Sigmoid colon (tissue), 6 donors: ENCODE measurements at regions not wholly inside any gene's neighbourhood (a gene's known extent, or its start where the extent isn't known, plus 50 kb on each side); places are given as distances from the start of the nearest gene placed in this dataset.

ENCODE experiments used
- DNase-seq: peaks from one replicate; pipeline ENCODE4 v3.0.0-alpha.2; 2019
- H3K27ac ChIP-seq, 4 donors: fragments of 200-600 bp; sonication (generic); one replicate each; pipeline ENCODE4 v1.5.1; 2016 to 2019; ENCODE audit warnings: mild to moderate bottlenecking in 1 of 4
- H3K27me3 ChIP-seq, 3 donors: fragments of 200-600 bp; sonication (generic); one replicate each; pipeline ENCODE4 v1.5.1; 2019; ENCODE audit warnings: mild to moderate bottlenecking in 1 of 3
- H3K36me3 ChIP-seq, 4 donors: fragments of 200-600 bp; sonication (generic); one replicate each; pipeline ENCODE4 v1.5.1; 2016 to 2019
- H3K4me1 ChIP-seq, 4 donors: fragments of 200-600 bp; sonication (generic); one replicate each; pipeline ENCODE4 v1.5.1; 2017 to 2019
- H3K4me3 ChIP-seq, 4 donors: fragments of 200-600 bp; sonication (generic); one replicate each; pipeline ENCODE4 v1.5.1; 2017 to 2019; ENCODE audit warnings: mild to moderate bottlenecking in 2 of 4, moderate library complexity in 1 of 4
- H3K9me3 ChIP-seq, 4 donors: fragments of 200-600 bp in 3 of 4; sonication (generic) in 3 of 4; one replicate each; pipeline versions ENCODE4 v1.5.1 to v1.6.1; 2013 to 2019
- CTCF ChIP-seq, 4 experiments: fragments of 450-650 bp in 3 of 4; fragments of 200-600 bp in 1 of 4; IDR thresholded peaks; one replicate each; pipeline ENCODE4 v1.5.1; 2016 to 2019; ENCODE audit warnings: antibody characterized with exemption in 4 of 4, mild to moderate bottlenecking in 3 of 4, moderate library complexity in 2 of 4
- EP300 ChIP-seq, 4 donors: sonication (generic); formaldehyde crosslinking; IDR thresholded peaks; one replicate each; pipeline ENCODE4 v1.6.1; 2017; ENCODE audit warnings: antibody characterized with exemption in 4 of 4
- POLR2A ChIP-seq, 2 donors: fragments of 450-650 bp; IDR thresholded peaks; one replicate each; pipeline ENCODE4 v1.6.1; 2016; ENCODE audit warnings: antibody characterized with exemption in 2 of 2, mild to moderate bottlenecking in 2 of 2, moderate library complexity in 2 of 2
- POLR2AphosphoS5 ChIP-seq, 4 donors: sonication (generic); formaldehyde crosslinking; IDR thresholded peaks; one replicate each; pipeline ENCODE4 v1.6.1; 2017; ENCODE audit warnings: antibody characterized with exemption in 4 of 4
- WGBS, 2 donors: extraction: QIAGEN DNeasy Blood & Tissue Kit; methylation state at CpG; one replicate each; pipeline ENCODE4 v1.1.7; 2013; 5-methylcytosine and 5-hydroxymethylcytosine counted together
- intact Hi-C: fragments of 100-400 bp; cut with DNase I; formaldehyde crosslinking; loops from one replicate; pipeline ENCODE4 v1.15.1; 2023
- donor health status: healthy with polysubstance abuse.
- donor health status: healthy.

DNA sequence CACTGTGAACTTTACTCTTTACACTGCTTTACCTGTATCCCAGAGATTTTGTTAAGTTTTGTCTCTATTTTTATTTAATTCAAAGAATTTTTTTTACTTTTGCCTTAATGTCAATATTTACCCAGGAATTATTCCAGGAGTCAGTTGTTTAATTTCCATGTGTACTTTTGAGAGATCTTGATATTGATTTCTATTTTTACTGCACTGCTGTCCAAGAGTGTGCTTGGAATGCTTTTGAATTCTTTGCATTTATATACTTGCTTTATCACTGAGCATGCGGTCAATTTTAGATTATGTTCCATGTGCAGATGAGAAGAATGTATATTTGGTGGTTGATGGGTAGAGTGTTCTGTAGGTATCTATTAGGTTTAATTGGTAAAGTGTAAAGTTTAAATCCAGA lies 461.0 kb upstream of the GBE1 start:
- no peaks in the 10 kb centered on the region for H3K36me3 ChIP-seq
- no peaks in the 10 kb centered on the region for H3K27me3 ChIP-seq
- H3K4me3 ChIP-seq = no peak overlapping the region
- H3K27ac ChIP-seq = no peak overlapping the region
- 93 to 96% methylated on average over 1 of the region's 1 CpG for WGBS, 2 donors
- DNase-seq = no peak
- intact Hi-C loops = no loop called here
- H3K4me1 ChIP-seq = no peaks in the 10 kb centered on the region
- H3K9me3 ChIP-seq = peaks cover 0 to 2% (median 1%) of the 10 kb centered on the region in 4 donors
- no peak for TF ChIP-seq POLR2AphosphoS5 (IDR thresholded peaks at IDR 0.05)
- TF ChIP-seq EP300 (IDR thresholded peaks at IDR 0.05) = no peak
- no peak for TF ChIP-seq CTCF (IDR thresholded peaks at IDR 0.05)
- no peak for TF ChIP-seq POLR2A (IDR thresholded peaks at IDR 0.05)

GRCh38 chr3:82217571-82217970 lies 456.1 kb upstream of the GBE1 start:
- Histone ChIP-seq H3K27me3 (no peaks in the 10 kb centered on the region), H3K4me3 (no peak overlapping the region), H3K4me1 (no peaks in the 10 kb centered on the region), H3K9me3 (no peaks in the 10 kb centered on the region), H3K36me3 (no peaks in the 10 kb centered on the region), H3K27ac (no peak overlapping the region)
- TF ChIP-seq POLR2A (IDR thresholded peaks at IDR 0.05) (no peak), POLR2AphosphoS5 (IDR thresholded peaks at IDR 0.05) (no peak), CTCF (IDR thresholded peaks at IDR 0.05) (no peak), EP300 (IDR thresholded peaks at IDR 0.05) (no peak)
- intact Hi-C loops = no loop called here
- no peak for DNase-seq
- WGBS, 2 donors = 81 to 87% methylated on average over 4 of the region's 4 CpGs

GRCh38 chr3:82208002-82208710 lies 446.7 kb upstream of the GBE1 start:
- WGBS, 2 donors = 41 to 59% methylated on average over 4 of the region's 4 CpGs

GRCh38 chr3:82202269-82202668 lies 440.8 kb upstream of the GBE1 start:
- intact Hi-C loops = no loop called here
- WGBS, 2 donors = 71 to 82% methylated on average over 5 of the region's 5 CpGs
- H3K27me3 ChIP-seq = no peaks in the 10 kb centered on the region
- no peak overlapping the region for H3K27ac ChIP-seq
- H3K36me3 ChIP-seq = no peaks in the 10 kb centered on the region
- no peaks in the 10 kb centered on the region for H3K9me3 ChIP-seq
- H3K4me3 ChIP-seq = no peak overlapping the region
- no peak for TF ChIP-seq POLR2AphosphoS5 (IDR thresholded peaks at IDR 0.05)
- TF ChIP-seq EP300 (IDR thresholded peaks at IDR 0.05) = no peak
- no peak for TF ChIP-seq POLR2A (IDR thresholded peaks at IDR 0.05)
- TF ChIP-seq CTCF (IDR thresholded peaks at IDR 0.05) = no peak
- no peaks in the 10 kb centered on the region for H3K4me1 ChIP-seq
- no peak for DNase-seq

More at GRCh38 chr3:82208002-82208710, 446.7 kb upstream of the GBE1 start:
- Histone ChIP-seq H3K27me3 (no peaks in the 10 kb centered on the region), H3K36me3 (no peaks in the 10 kb centered on the region), H3K27ac (no peak overlapping the region), H3K9me3 (no peaks in the 10 kb centered on the region), H3K4me1 (no peaks in the 10 kb centered on the region), H3K4me3 (no peak overlapping the region)
- intact Hi-C loops = no loop called here
- DNase-seq = no peak
- TF ChIP-seq CTCF (IDR thresholded peaks at IDR 0.05) (no peak), EP300 (IDR thresholded peaks at IDR 0.05) (no peak), POLR2AphosphoS5 (IDR thresholded peaks at IDR 0.05) (no peak), POLR2A (IDR thresholded peaks at IDR 0.05) (no peak)

DNA sequence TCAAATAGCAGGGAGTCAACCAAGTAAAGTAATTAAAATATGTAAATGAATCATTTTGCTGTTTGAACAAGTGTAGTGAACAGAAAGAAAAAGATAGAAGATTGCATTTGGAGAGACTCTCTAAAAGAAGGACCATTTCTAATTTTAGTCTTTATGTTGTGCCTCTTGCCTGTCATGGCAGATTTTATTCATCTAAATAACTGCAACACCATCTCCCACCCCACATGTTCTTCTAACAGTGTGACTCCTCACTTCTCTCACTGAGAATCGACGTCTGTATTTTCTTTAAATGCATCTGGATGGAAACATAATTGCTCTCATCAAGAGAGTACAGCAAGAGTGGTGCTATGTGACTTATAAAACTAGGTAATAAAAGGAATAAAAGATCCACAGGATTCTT lies 439.9 kb upstream of the GBE1 start:
- H3K4me3 ChIP-seq = no peak overlapping the region
- TF ChIP-seq POLR2A (IDR thresholded peaks at IDR 0.05) = no peak
- TF ChIP-seq CTCF (IDR thresholded peaks at IDR 0.05) = no peak
- TF ChIP-seq POLR2AphosphoS5 (IDR thresholded peaks at IDR 0.05) = no peak
- TF ChIP-seq EP300 (IDR thresholded peaks at IDR 0.05) = no peak
- no peak for DNase-seq
- H3K27ac ChIP-seq = no peak overlapping the region
- intact Hi-C loops = no loop called here
- H3K9me3 ChIP-seq = no peaks in the 10 kb centered on the region
- no peaks in the 10 kb centered on the region for H3K4me1 ChIP-seq
- H3K27me3 ChIP-seq = no peaks in the 10 kb centered on the region
- H3K36me3 ChIP-seq = no peaks in the 10 kb centered on the region
- WGBS, 2 donors = 88% methylated on average over 2 of the region's 2 CpGs
